Esophagus squamous epithelium (tissue), 5 donors: ENCODE measurements at regions not wholly inside any gene's neighbourhood (a gene's known extent, or its start where the extent isn't known, plus 50 kb on each side); places are given as distances from the start of the nearest gene placed in this dataset.
"Not testable (repeated sequence)": the region's sequence is repeated elsewhere in the genome, so short reads cannot be mapped to it uniquely, and the experiment has no call there.

Experiments used
- DNase-seq: peaks from one replicate; lab custom pipeline; 2025; lab: John Stamatoyannopoulos, UW
- H3K27ac ChIP-seq, 4 donors: fragments of 200-600 bp; sonication (generic); one replicate each; pipeline ENCODE4 v1.5.1; 2016 to 2019; ENCODE audit warnings: mild to moderate bottlenecking in 1 of 4
- H3K27me3 ChIP-seq, 4 donors: fragments of 200-600 bp; sonication (generic); 1 replicate in 3 of 4; 2 replicates in 1 of 4; pipeline versions ENCODE4 v1.5.1 to v1.6.0; 2017 to 2021; ENCODE audit warnings: antibody characterized with exemption in 1 of 4
- H3K36me3 ChIP-seq, 3 donors: fragments of 200-600 bp; sonication (generic); one replicate each; pipeline ENCODE4 v1.5.1; 2016 to 2019
- H3K4me1 ChIP-seq, 3 donors: fragments of 200-600 bp; sonication (generic); one replicate each; pipeline ENCODE4 v1.5.1; 2017 to 2019
- H3K4me3 ChIP-seq, 4 donors: fragments of 200-600 bp; sonication (generic); 1 replicate in 3 of 4; 2 replicates in 1 of 4; pipeline ENCODE4 v1.5.1; 2016 to 2019; ENCODE audit warnings: mild to moderate bottlenecking in 2 of 4, moderate library complexity in 1 of 4
- H3K9me3 ChIP-seq, 3 donors: fragments of 200-600 bp; sonication (generic); one replicate each; pipeline ENCODE4 v1.5.1; 2016 to 2019
- CTCF ChIP-seq, 6 experiments: fragments of 450-650 bp in 4 of 6; fragments of 200-600 bp in 2 of 6; sonication (generic) in 2 of 6; IDR thresholded peaks; one replicate each; pipeline ENCODE4 v1.5.1; 2016 to 2019; ENCODE audit warnings: antibody characterized with exemption in 6 of 6, mild to moderate bottlenecking in 4 of 6, moderate library complexity in 4 of 6
- POLR2A ChIP-seq, 4 donors: fragments of 450-650 bp; IDR thresholded peaks; one replicate each; pipeline ENCODE4 v1.6.1; 2017; ENCODE audit warnings: antibody characterized with exemption in 4 of 4, mild to moderate bottlenecking in 4 of 4, moderate library complexity in 3 of 4
- WGBS, 2 donors: methylation state at CpG; one replicate each; pipeline ENCODE4 v1.1.5; 2018; 5-methylcytosine and 5-hydroxymethylcytosine counted together
- intact Hi-C: fragments of 100-400 bp; cut with DNase I; formaldehyde crosslinking; loops from one replicate; pipeline ENCODE4 v1.15.0; 2022
- donor health status: DM: yes; HTN: yes; CAD: no.

GRCh38 chr5:67549296-67549618 lies 352.7 kb upstream of the CD180 start:
- DNase-seq: no peak
- Histone ChIP-seq H3K27ac (no peak overlapping the region), H3K27me3 (no peaks in the 10 kb centered on the region), H3K36me3 (no peaks in the 10 kb centered on the region), H3K4me3 (no peak overlapping the region), H3K4me1 (peaks cover 0 to 23% (median 0%) of the 10 kb centered on the region in 3 donors), H3K9me3 (no peaks in the 10 kb centered on the region)
- WGBS, 2 donors: 63 to 64% methylated on average over 3 of the region's 3 CpGs
- intact Hi-C loops: no loop called here
- TF ChIP-seq POLR2A (IDR thresholded peaks at IDR 0.05) (no peak), CTCF (IDR thresholded peaks at IDR 0.05) (no peak)

- WGBS, 2 donors: 73 to 76% methylated on average over 8 of the region's 8 CpGs
- no peaks in the 10 kb centered on the region for H3K27me3 ChIP-seq
- peaks cover 0 to 27% (median 0%) of the 10 kb centered on the region in 3 donors for H3K4me1 ChIP-seq
- H3K27ac ChIP-seq: no peak overlapping the region
- intact Hi-C loops: no loop called here
- no peak for DNase-seq
- no peaks in the 10 kb centered on the region for H3K36me3 ChIP-seq
- H3K9me3 ChIP-seq: no peaks in the 10 kb centered on the region
- TF ChIP-seq POLR2A (IDR thresholded peaks at IDR 0.05) (no peak), CTCF (IDR thresholded peaks at IDR 0.05) (no peak)
- no peak overlapping the region for H3K4me3 ChIP-seq
Observed at GRCh38 chr5:67548520-67549295, 352.1 kb upstream of the CD180 start.

- DNase-seq: no peak
- no peaks in the 10 kb centered on the region for H3K27me3 ChIP-seq
- H3K36me3 ChIP-seq: no peaks in the 10 kb centered on the region
- no peak for TF ChIP-seq CTCF (IDR thresholded peaks at IDR 0.05)
- no peak for TF ChIP-seq POLR2A (IDR thresholded peaks at IDR 0.05)
- 86 to 100% methylated on average over 1 of the region's 1 CpG for WGBS, 2 donors
- no peak overlapping the region for H3K27ac ChIP-seq
- intact Hi-C loops: no loop called here
- no peak overlapping the region for H3K4me3 ChIP-seq
- H3K9me3 ChIP-seq: no peaks in the 10 kb centered on the region
- H3K4me1 ChIP-seq: peaks cover 0 to 27% (median 0%) of the 10 kb centered on the region in 3 donors
Observed at GRCh38 chr5:67547682-67548081, 351.1 kb upstream of the CD180 start.

- H3K36me3 ChIP-seq, H3K9me3 ChIP-seq, intact Hi-C loops, H3K4me3 ChIP-seq, DNase-seq, H3K27me3 ChIP-seq, H3K27ac ChIP-seq: not testable (repeated sequence)
- peaks cover 0 to 27% (median 0%) of the 10 kb centered on the region in 3 donors for H3K4me1 ChIP-seq
Observed at GRCh38 chr5:67544942-67545341, 348.3 kb upstream of the CD180 start.

GRCh38 chr5:67543720-67544270 lies 347.2 kb upstream of the CD180 start:
- 63 to 67% methylated on average over 5 of the region's 5 CpGs for WGBS, 2 donors
- Histone ChIP-seq H3K9me3 (no peaks in the 10 kb centered on the region), H3K4me3 (no peak overlapping the region), H3K27me3 (no peaks in the 10 kb centered on the region), H3K27ac (no peak overlapping the region), H3K4me1 (peaks cover 0 to 20% (median 0%) of the 10 kb centered on the region in 3 donors), H3K36me3 (no peaks in the 10 kb centered on the region)
- intact Hi-C loops: no loop called here
- TF ChIP-seq CTCF (IDR thresholded peaks at IDR 0.05) (no peak), POLR2A (IDR thresholded peaks at IDR 0.05) (no peak)
- no peak for DNase-seq
